D341Med (cell line): ENCODE measurements at regions not wholly inside any gene's neighbourhood (a gene's known extent, or its start where the extent isn't known, plus 50 kb on each side); places are given as distances from the start of the nearest gene placed in this dataset.
"Not testable (repeated sequence)": the region's sequence is repeated elsewhere in the genome, so short reads cannot be mapped to it uniquely, and the experiment has no call there.

ENCODE experiments used
- DNase-seq: peaks from one replicate; pipeline ENCODE4 v3.0.0; 2012; ENCODE audit warnings: low spot score

GRCh38 chr21:27517177-27517576 is 550.3 kb upstream of the ADAMTS5 start:
- DNase-seq: not testable (repeated sequence)

- no peak for DNase-seq
These were observed 548.8 kb upstream of the ADAMTS5 start for GRCh38 chr21:27515676-27516075.

- no peak for DNase-seq
These were observed 546.9 kb upstream of the ADAMTS5 start for GRCh38 chr21:27513825-27514224.

GRCh38 chr21:27513016-27513415 is 546.1 kb upstream of the ADAMTS5 start:
- DNase-seq: no peak

GRCh38 chr21:27511233-27511632 is 544.3 kb upstream of the ADAMTS5 start:
- no peak for DNase-seq

GRCh38 chr21:27507695-27508094 is 540.8 kb upstream of the ADAMTS5 start:
- DNase-seq: no peak

- no peak for DNase-seq
These were observed 538.6 kb upstream of the ADAMTS5 start for GRCh38 chr21:27505516-27505915.

GRCh38 chr21:27502801-27503200 is 535.9 kb upstream of the ADAMTS5 start:
- no peak for DNase-seq

- no peak for DNase-seq
These were observed 531.1 kb upstream of the ADAMTS5 start for GRCh38 chr21:27498025-27498424.

- DNase-seq: no peak
These were observed 528.9 kb upstream of the ADAMTS5 start for GRCh38 chr21:27495836-27496235.

GRCh38 chr21:27493542-27493941 is 526.7 kb upstream of the ADAMTS5 start:
- no peak for DNase-seq

- DNase-seq: no peak
These were observed 520.8 kb upstream of the ADAMTS5 start for GRCh38 chr21:27487676-27488075.

GRCh38 chr21:27480841-27481261 is 514.0 kb upstream of the ADAMTS5 start:
- DNase-seq: no peak

- DNase-seq: no peak
These were observed 510.4 kb upstream of the ADAMTS5 start for GRCh38 chr21:27477296-27477695.

GRCh38 chr21:27476696-27477095 is 509.8 kb upstream of the ADAMTS5 start:
- DNase-seq: no peak

GRCh38 chr21:27475363-27475955 is 508.6 kb upstream of the ADAMTS5 start:
- no peak for DNase-seq

- DNase-seq: no peak
These were observed 500.5 kb upstream of the ADAMTS5 start for GRCh38 chr21:27467366-27467765.

GRCh38 chr21:27466140-27466539 is 499.3 kb upstream of the ADAMTS5 start:
- DNase-seq: no peak

GRCh38 chr21:27464648-27465047 is 497.8 kb upstream of the ADAMTS5 start:
- DNase-seq: no peak

- DNase-seq: no peak
These were observed 495.8 kb upstream of the ADAMTS5 start for GRCh38 chr21:27462726-27463125.

- no peak for DNase-seq
These were observed 487.3 kb upstream of the ADAMTS5 start for GRCh38 chr21:27454234-27454633.

GRCh38 chr21:27451116-27451515 is 484.2 kb upstream of the ADAMTS5 start:
- DNase-seq: no peak

- no peak for DNase-seq
These were observed 483.3 kb upstream of the ADAMTS5 start for GRCh38 chr21:27450216-27450615.

GRCh38 chr21:27448960-27449359 is 482.1 kb upstream of the ADAMTS5 start:
- DNase-seq: no peak

- DNase-seq: no peak
These were observed 481.0 kb upstream of the ADAMTS5 start for GRCh38 chr21:27447843-27448242.
